GM12878 (cell line): ENCODE measurements at regions not wholly inside any gene's neighbourhood (a gene's known extent, or its start where the extent isn't known, plus 50 kb on each side); places are given as distances from the start of the nearest gene placed in this dataset.
A peak's percentile ranks its signal among the peaks of the same experiment; 100 is the strongest.

Experiments
- ATAC-seq: fragments of 200-7000 bp; cut with Tn5 transposase; 3 replicates; pipeline ENCODE4 v1.9.1; 2020; ENCODE audit warnings: mild to moderate bottlenecking, moderate library complexity
- BruUV-seq: library from RNA; stranded (reverse); fragments of 400-500 nt; replicated peaks from 2 replicates; lab custom pipeline; 2021; lab: Mats Ljungman, UMichigan
- CTCF ChIA-PET: fragments of 300-600 bp; sonication (Branson Sonifier 250); formaldehyde crosslinking; extraction: SDS; loops from one replicate; lab custom pipeline; 2021; ENCODE audit warnings: inconsistent platforms; lab: Yijun Ruan, JAX
- POLR2A ChIA-PET: fragments of 350-600 bp; formaldehyde crosslinking; extraction: SDS; loops from one replicate; lab custom pipeline; 2021; ENCODE audit warnings: inconsistent platforms; lab: Charles Lee
- RAD21 ChIA-PET: fragments of 300-600 bp; sonication (Branson Sonifier 250); formaldehyde crosslinking; loops from one replicate; lab custom pipeline; 2023; ENCODE audit warnings: antibody characterized with exemption; ENCODE audit not compliant: unreplicated experiment; lab: Charles Lee
- SMC1A ChIA-PET: fragments of 300-600 bp; sonication (Branson Sonifier 250); formaldehyde crosslinking; loops from one replicate; lab custom pipeline; 2023; ENCODE audit not compliant: unreplicated experiment, uncharacterized antibody; lab: Charles Lee
- DNase-seq: peaks from one replicate; pipeline ENCODE4 v3.0.0-alpha.2; 2011; ENCODE audit warnings: low read depth, low spot score
- FAIRE-seq: peaks from 3 replicates; lab custom pipeline; 2011; peaks lifted over from hg19 to GRCh38; lab: Jason Lieb, UNC
- H2AFZ ChIP-seq: 2 replicates; pipeline ENCODE4 v1.6.0; 2011; ENCODE audit warnings: low read depth, low read length, control low read depth; ENCODE audit not compliant: control insufficient read depth
- H3K27ac ChIP-seq: 2 replicates; pipeline ENCODE4 v1.5.1; 2011; ENCODE audit warnings: control low read depth; ENCODE audit not compliant: control insufficient read depth, insufficient read depth
- H3K27me3 ChIP-seq, 2 experiments: replicated peaks in 1 of 2; 2 replicates each; pipeline versions ENCODE4 v1.6.0 to v1.6.1; 2011; ENCODE audit warnings: low read length in 1 of 2; ENCODE audit not compliant: control insufficient read depth in 2 of 2, insufficient read depth in 2 of 2
- H3K36me3 ChIP-seq, 2 experiments: 2 replicates each; pipeline ENCODE4 v1.5.1; 2011; ENCODE audit warnings: low read length in 1 of 2; ENCODE audit not compliant: control insufficient read depth in 2 of 2, insufficient read depth in 2 of 2
- H3K4me1 ChIP-seq: 2 replicates; pipeline ENCODE4 v1.6.1; 2011; ENCODE audit warnings: mild to moderate bottlenecking, low read length, moderate library complexity, mixed read lengths; ENCODE audit not compliant: control insufficient read depth, insufficient read depth
- H3K4me2 ChIP-seq: 2 replicates; pipeline ENCODE4 v1.6.0; 2011; ENCODE audit warnings: control low read depth; ENCODE audit not compliant: control insufficient read depth, insufficient read depth
- H3K4me3 ChIP-seq: fragments of 200-600 bp; sonication (generic); 2 replicates; pipeline ENCODE4 v1.5.1; 2016
- H3K79me2 ChIP-seq: 2 replicates; pipeline ENCODE4 v1.6.0; 2011; ENCODE audit warnings: low read length; ENCODE audit not compliant: control insufficient read depth, insufficient read depth
- H3K9ac ChIP-seq: 2 replicates; pipeline ENCODE4 v1.8.0; 2011; ENCODE audit warnings: low read length, control low read depth, mixed read lengths; ENCODE audit not compliant: control insufficient read depth, insufficient read depth
- H3K9me3 ChIP-seq: replicated peaks from 3 replicates; pipeline ENCODE4 v1.5.1; 2011; ENCODE audit warnings: mild to moderate bottlenecking, low read length; ENCODE audit not compliant: control insufficient read depth, insufficient read depth
- H4K20me1 ChIP-seq: 2 replicates; pipeline ENCODE4 v1.6.0; 2011; ENCODE audit not compliant: control insufficient read depth, insufficient read depth
- ATF2 ChIP-seq: IDR thresholded peaks from 2 replicates; pipeline ENCODE4 v1.6.1; 2012; ENCODE audit warnings: low read length, inconsistent platforms
- CHD1 ChIP-seq: IDR thresholded peaks from 2 replicates; pipeline ENCODE4 v1.6.1; 2012; ENCODE audit warnings: low read depth, low read length, improper control_type of control experiment
- CHD2 ChIP-seq: IDR thresholded peaks from 2 replicates; pipeline ENCODE4 v1.6.1; 2011; ENCODE audit warnings: low read depth, low read length, improper control_type of control experiment, borderline replicate concordance
- CREB1 ChIP-seq: IDR thresholded peaks from 2 replicates; pipeline ENCODE4 v1.6.1; 2012; ENCODE audit warnings: low read depth, mild to moderate bottlenecking, inconsistent platforms
- IKZF1 ChIP-seq: fragments of 450-650 bp; conservative IDR thresholded peaks from 2 replicates; pipeline ENCODE4 v1.6.1; 2017; ENCODE audit warnings: antibody characterized with exemption, mild to moderate bottlenecking
- KAT2A ChIP-seq: conservative IDR thresholded peaks from 2 replicates; pipeline ENCODE4 v1.6.1; 2011; ENCODE audit warnings: low read depth, low read length; ENCODE audit not compliant: control insufficient read depth
- MLLT1 ChIP-seq: fragments of 450-650 bp; IDR thresholded peaks from 2 replicates; pipeline ENCODE4 v1.6.1; 2016; ENCODE audit warnings: mild to moderate bottlenecking
- MYB ChIP-seq: fragments of 150-350 bp; IDR thresholded peaks from 2 replicates; pipeline ENCODE4 v1.6.1; 2014; ENCODE audit warnings: mild to moderate bottlenecking, low read depth, low read length, borderline replicate concordance
- NR2C2 ChIP-seq: IDR thresholded peaks from 2 replicates; pipeline ENCODE4 v1.6.1; 2011; ENCODE audit warnings: borderline replicate concordance, low read depth; ENCODE audit not compliant: control insufficient read depth, insufficient read length
- PAX5 ChIP-seq: IDR thresholded peaks from 2 replicates; pipeline ENCODE4 v1.6.1; 2011; ENCODE audit warnings: low read depth, low read length, borderline replicate concordance
- PBX3 ChIP-seq: IDR thresholded peaks from 2 replicates; pipeline ENCODE4 v1.6.1; 2011; ENCODE audit warnings: mild to moderate bottlenecking, low read depth, low read length, moderate library complexity; ENCODE audit not compliant: insufficient replicate concordance
- PKNOX1 ChIP-seq: fragments of 450-650 bp; IDR thresholded peaks from 2 replicates; pipeline ENCODE4 v1.6.1; 2016; ENCODE audit warnings: mild to moderate bottlenecking
- POLR2AphosphoS2 ChIP-seq: IDR thresholded peaks from 2 replicates; pipeline ENCODE4 v1.6.1; 2011; ENCODE audit warnings: low read depth, mild to moderate bottlenecking, low read length, improper control_type of control experiment, moderate library complexity
- RELB ChIP-seq: fragments of 450-650 bp; IDR thresholded peaks from 2 replicates; pipeline ENCODE4 v1.6.1; 2017; ENCODE audit warnings: low read depth, mild to moderate bottlenecking, moderate library complexity
- SMAD1 ChIP-seq: fragments of 450-650 bp; IDR thresholded peaks from 2 replicates; pipeline ENCODE4 v1.6.1; 2018; ENCODE audit warnings: mild to moderate bottlenecking, low read depth; ENCODE audit not compliant: partially characterized antibody
- SPI1 ChIP-seq: IDR thresholded peaks from 2 replicates; pipeline ENCODE4 v1.6.1; 2011; ENCODE audit warnings: low read depth, mild to moderate bottlenecking, low read length, moderate library complexity, borderline replicate concordance; ENCODE audit not compliant: insufficient read depth
- USF1 ChIP-seq: IDR thresholded peaks from 2 replicates; pipeline ENCODE4 v1.6.1; 2011; ENCODE audit warnings: borderline replicate concordance, low read depth, mild to moderate bottlenecking, moderate library complexity, mixed read lengths, low read length; ENCODE audit not compliant: insufficient read depth; ENCODE audit errors: extremely low read length
- WGBS: methylation state at CpG from one replicate; pipeline ENCODE4 v1.1.6; 2016; ENCODE audit warnings: low lambda C conversion rate; ENCODE audit not compliant: insufficient replicate concordance, insufficient coverage; ENCODE audit errors: missing lambda C conversion rate; 5-methylcytosine and 5-hydroxymethylcytosine counted together
- in situ Hi-C: fragments of 300-500 bp; cut with MboI; formaldehyde crosslinking; loops from 9 replicates; pipeline ENCODE4 v1.14.3; 2018; ENCODE audit warnings: mixed read lengths
- intact Hi-C: fragments of 100-400 bp; cut with micrococcal nuclease; formaldehyde crosslinking; loops from one replicate; pipeline ENCODE4 v1.14.2; 2022; ENCODE audit not compliant: unreplicated experiment

- H3K9me3 ChIP-seq: no peaks in the 10 kb centered on the region; the same call in 2 of the 3 replicates
- POLR2A ChIA-PET: no interaction called here
- H3K36me3 ChIP-seq: no peaks in the 10 kb centered on the region
- H2AFZ ChIP-seq: no peak overlapping the region
- ATAC-seq (peak; percentile 88), DNase-seq (peak; percentile 7), FAIRE-seq (no peak)
- no peaks in the 10 kb centered on the region for H3K4me1 ChIP-seq
- H3K27me3 ChIP-seq: no peaks in the 10 kb centered on the region
- CTCF ChIA-PET: no interaction called here
- H3K9ac ChIP-seq: no peak overlapping the region
- H3K27ac ChIP-seq: no peak overlapping the region
- H3K79me2 ChIP-seq: no peaks in the 10 kb centered on the region
- BruUV-seq: no TSS peak
- RAD21 ChIA-PET: interaction anchor here (1.1 kb wide), 1 partner anchor 291 kb away, joined by 3 read pairs; no protein-coding TSS in a partner anchor
- H4K20me1 ChIP-seq: no peaks in the 10 kb centered on the region
- in situ Hi-C loops: no loop called here
- no peak overlapping the region for H3K4me2 ChIP-seq
- 38% methylated on average over 4 of the region's 4 CpGs for WGBS
- intact Hi-C loops: no loop called here
- H3K4me3 ChIP-seq: no peak overlapping the region
- SMC1A ChIA-PET: interaction anchor here (0.6 to 1.1 kb wide), 3 partner anchors 26 to 192 kb away, joined by 3 read pairs; no protein-coding TSS in a partner anchor
- no peak for TF ChIP-seq MYB
- TF ChIP-seq SPI1: peak; percentile 73; the same call in 1 of the 2 replicates
- TF ChIP-seq NR2C2: no peak
- TF ChIP-seq IKZF1: peak; percentile 67
- TF ChIP-seq PBX3: no peak
- TF ChIP-seq KAT2A: no peak
- no peak for TF ChIP-seq POLR2AphosphoS2
- TF ChIP-seq SMAD1: no peak
- no peak for TF ChIP-seq PAX5
- no peak for TF ChIP-seq ATF2
- TF ChIP-seq USF1: no peak
- TF ChIP-seq MLLT1: peak; percentile 88
- TF ChIP-seq CHD2: no peak
- no peak for TF ChIP-seq CHD1
- peak; percentile 79 for TF ChIP-seq RELB
- TF ChIP-seq CREB1: no peak
- TF ChIP-seq PKNOX1: peak; percentile 54
Measured at GRCh38 chr18:34033968-34034367, 190.7 kb downstream of the NOL4 start.
